HL-60/S4 treated with retinoic acid at 250 ng/mL for 4 days and 3 days (cell line): ENCODE measurements at regions not wholly inside any gene's neighbourhood (a gene's known extent, or its start where the extent isn't known, plus 50 kb on each side); places are given as distances from the start of the nearest gene placed in this dataset.

Source experiments
- in situ Hi-C: fragments of 300-500 bp; cut with MboI; formaldehyde crosslinking; loops from 2 replicates; pipeline ENCODE4 v1.7.0; 2022; ENCODE audit warnings: low sequenced_read_pairs

- in situ Hi-C loops = no loop called here
These were observed 782.9 kb upstream of the SOX9 start for GRCh38 chr17:71337938-71338337.

GRCh38 chr17:71338396-71338795, 782.4 kb upstream of the SOX9 start:
- in situ Hi-C loops = no loop called here

- in situ Hi-C loops = no loop called here
These were observed 781.6 kb upstream of the SOX9 start for GRCh38 chr17:71339206-71339605.

GRCh38 chr17:71342737-71343136, 778.1 kb upstream of the SOX9 start:
- in situ Hi-C loops = no loop called here

- in situ Hi-C loops = no loop called here
These were observed 770.8 kb upstream of the SOX9 start for GRCh38 chr17:71349908-71350600.

- in situ Hi-C loops = no loop called here
These were observed 760.5 kb upstream of the SOX9 start for GRCh38 chr17:71360301-71360700.

GRCh38 chr17:71361656-71362450, 759.0 kb upstream of the SOX9 start:
- in situ Hi-C loops = no loop called here

GRCh38 chr17:71363661-71364060, 757.2 kb upstream of the SOX9 start:
- in situ Hi-C loops = no loop called here

- in situ Hi-C loops = no loop called here
These were observed 749.0 kb upstream of the SOX9 start for GRCh38 chr17:71371809-71372208.

GRCh38 chr17:71375948-71376347, 744.9 kb upstream of the SOX9 start:
- in situ Hi-C loops = no loop called here

- in situ Hi-C loops = no loop called here
These were observed 743.9 kb upstream of the SOX9 start for GRCh38 chr17:71376933-71377332.

GRCh38 chr17:71378036-71378435, 742.8 kb upstream of the SOX9 start:
- in situ Hi-C loops = no loop called here

- in situ Hi-C loops = no loop called here
These were observed 742.1 kb upstream of the SOX9 start for GRCh38 chr17:71378741-71379140.

GRCh38 chr17:71379512-71379911, 741.3 kb upstream of the SOX9 start:
- in situ Hi-C loops = no loop called here

GRCh38 chr17:71380535-71380934, 740.3 kb upstream of the SOX9 start:
- in situ Hi-C loops = no loop called here

GRCh38 chr17:71380936-71381335, 739.9 kb upstream of the SOX9 start:
- in situ Hi-C loops = no loop called here

- in situ Hi-C loops = no loop called here
These were observed 737.7 kb upstream of the SOX9 start for GRCh38 chr17:71383091-71383490.

- in situ Hi-C loops = no loop called here
These were observed 733.4 kb upstream of the SOX9 start for GRCh38 chr17:71387456-71387855.

- in situ Hi-C loops = no loop called here
These were observed 727.9 kb upstream of the SOX9 start for GRCh38 chr17:71392715-71393567.

GRCh38 chr17:71395901-71396300, 724.9 kb upstream of the SOX9 start:
- in situ Hi-C loops = no loop called here

GRCh38 chr17:71396711-71397110, 724.1 kb upstream of the SOX9 start:
- in situ Hi-C loops = no loop called here

- in situ Hi-C loops = no loop called here
These were observed 722.8 kb upstream of the SOX9 start for GRCh38 chr17:71398025-71398424.
